Islet of Langerhans (tissue), 1 donor: ENCODE measurements at regions not wholly inside any gene's neighbourhood (a gene's known extent, or its start where the extent isn't known, plus 50 kb on each side); places are given as distances from the start of the nearest gene placed in this dataset.

Source experiments
- FAIRE-seq: peaks from one replicate; lab custom pipeline; 2011; peaks lifted over from hg19 to GRCh38; lab: Jason Lieb, UNC

DNA sequence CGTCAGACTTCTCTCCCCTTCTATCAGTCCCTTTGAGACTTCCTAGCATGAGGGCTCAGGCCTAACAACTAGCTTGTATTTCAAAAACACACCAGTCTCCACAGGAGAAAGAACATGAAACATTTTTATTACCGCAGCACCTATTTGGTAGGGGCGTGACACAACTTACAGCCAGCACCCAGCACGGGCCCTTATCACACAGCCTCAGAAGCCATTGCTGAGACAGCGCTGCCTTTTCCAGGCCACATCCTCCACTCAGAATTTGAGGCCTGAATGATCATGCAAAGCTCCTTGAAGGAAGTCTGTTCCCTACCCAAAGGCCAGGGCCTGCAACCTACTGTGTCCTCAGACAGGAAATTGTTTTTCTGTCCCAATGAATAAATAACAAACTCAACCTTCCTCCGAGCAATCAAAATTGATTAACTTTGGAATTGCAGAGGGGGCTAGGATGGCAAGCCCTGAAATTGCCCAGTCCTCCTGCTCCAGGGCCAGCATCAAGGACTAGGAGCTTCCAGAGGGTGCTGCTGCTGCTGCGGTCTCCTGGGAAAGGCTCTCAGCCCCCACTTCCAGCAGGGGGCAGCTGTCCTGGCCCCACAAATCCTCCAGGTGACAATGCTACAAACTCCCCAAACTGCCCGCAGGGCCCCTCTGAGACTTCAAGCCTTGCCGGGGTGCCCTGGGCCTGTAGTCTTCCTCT, 94.3 kb upstream of the GALNT2 start:
- FAIRE-seq: no peak

GRCh38 chr1:229973297-229973612, 93.8 kb upstream of the GALNT2 start:
- no peak for FAIRE-seq

DNA sequence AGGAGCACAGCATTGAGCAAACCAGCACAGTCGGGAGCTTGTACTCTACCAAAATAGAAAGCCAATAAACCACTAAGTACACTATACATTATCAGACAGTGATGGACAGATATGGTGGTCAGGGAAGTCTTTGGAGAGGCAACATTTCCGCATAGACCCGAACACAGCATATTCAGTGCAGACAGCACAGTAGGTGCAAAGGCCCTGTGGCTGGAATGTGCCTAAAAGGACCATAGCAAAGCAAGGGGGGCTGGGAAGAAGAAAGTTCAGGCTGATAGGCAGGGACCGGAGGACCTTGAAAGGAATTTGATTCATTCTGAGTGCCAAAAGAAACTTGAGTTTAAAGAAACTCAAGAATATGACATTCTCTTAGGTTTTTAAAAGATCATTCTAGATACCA, 92.0 kb upstream of the GALNT2 start:
- FAIRE-seq: no peak

GRCh38 chr1:229980009-229980408, 87.0 kb upstream of the GALNT2 start:
- FAIRE-seq: no peak

GRCh38 chr1:229981736-229982135, 85.3 kb upstream of the GALNT2 start:
- no peak for FAIRE-seq

DNA sequence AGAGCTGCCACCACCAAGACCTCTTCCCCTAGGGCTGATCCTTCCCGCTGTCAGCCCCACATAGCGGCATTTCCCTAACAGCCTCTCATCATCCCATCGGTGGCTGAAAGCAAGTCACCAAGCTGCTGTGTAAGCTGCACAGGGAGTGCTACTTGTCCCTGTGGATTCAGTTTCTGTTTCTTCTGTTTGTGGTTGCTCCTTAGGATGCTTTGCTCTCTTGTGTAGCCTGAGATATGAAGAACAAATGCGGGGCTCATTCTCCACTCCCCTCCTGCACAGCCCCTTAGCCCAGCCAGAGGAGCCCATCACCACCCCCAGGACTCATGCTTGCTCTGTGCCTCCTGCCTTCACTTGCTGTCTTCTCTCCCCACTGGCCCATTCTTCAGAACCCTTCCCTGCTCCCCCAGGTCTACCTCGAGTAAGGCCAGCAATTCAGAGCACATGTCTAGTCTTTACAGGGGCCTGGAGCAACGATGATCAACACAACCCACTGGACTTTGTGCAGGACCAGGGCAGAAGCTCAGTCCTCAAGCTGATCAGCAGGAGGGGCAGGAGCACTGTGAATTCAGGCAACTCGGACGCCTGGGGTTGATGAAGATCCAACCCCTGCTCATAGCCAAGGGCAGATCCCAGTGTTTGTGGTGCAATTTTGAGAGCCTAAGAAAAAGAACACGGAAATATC, 82.6 kb upstream of the GALNT2 start:
- FAIRE-seq: no peak

GRCh38 chr1:229984992-229985612, 81.9 kb upstream of the GALNT2 start:
- no peak for FAIRE-seq

GRCh38 chr1:229985613-229986010, 81.4 kb upstream of the GALNT2 start:
- no peak for FAIRE-seq

GRCh38 chr1:229986737-229987337, 80.2 kb upstream of the GALNT2 start:
- FAIRE-seq: no peak

GRCh38 chr1:229987953-229988352, 79.1 kb upstream of the GALNT2 start:
- no peak for FAIRE-seq

DNA sequence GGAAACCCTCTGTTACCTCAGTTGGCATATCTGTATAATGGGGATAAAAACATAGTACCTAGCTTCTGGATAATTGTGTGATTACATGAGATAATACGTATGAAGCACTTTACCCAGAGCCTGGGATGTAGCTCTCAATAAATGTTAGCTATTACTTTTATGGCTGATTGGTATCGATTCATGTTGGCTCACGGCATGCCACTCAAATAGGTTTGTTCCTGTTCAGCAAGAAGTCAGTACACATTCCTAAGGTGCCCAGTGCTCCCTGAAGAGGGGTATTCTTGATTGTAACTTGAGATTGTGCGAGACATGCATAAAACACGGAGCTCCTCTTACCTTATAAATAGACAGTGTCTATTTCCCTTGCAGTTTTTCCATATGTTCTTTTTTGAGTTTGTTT, 78.5 kb upstream of the GALNT2 start:
- no peak for FAIRE-seq

GRCh38 chr1:229989591-229990248, 77.3 kb upstream of the GALNT2 start:
- FAIRE-seq: no peak

DNA sequence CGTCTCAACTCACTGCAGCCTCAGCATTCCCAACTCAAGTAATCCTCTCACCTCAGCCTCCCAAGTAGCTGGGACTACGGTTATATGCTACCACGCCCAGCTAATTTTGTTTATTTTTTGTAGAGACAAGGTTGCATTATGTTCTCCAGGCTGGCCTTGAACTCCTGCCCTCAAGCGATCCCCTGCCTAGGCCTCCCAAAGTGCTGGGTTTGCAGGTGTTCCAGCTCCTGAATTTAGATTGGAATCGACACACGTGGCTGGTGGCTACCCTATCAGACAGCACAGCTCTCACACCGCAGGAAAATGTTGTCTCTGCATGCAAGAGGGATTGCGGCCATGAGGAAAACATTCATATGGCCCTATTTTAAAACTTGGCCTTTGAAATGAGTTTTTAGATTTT, 76.7 kb upstream of the GALNT2 start:
- no peak for FAIRE-seq

DNA sequence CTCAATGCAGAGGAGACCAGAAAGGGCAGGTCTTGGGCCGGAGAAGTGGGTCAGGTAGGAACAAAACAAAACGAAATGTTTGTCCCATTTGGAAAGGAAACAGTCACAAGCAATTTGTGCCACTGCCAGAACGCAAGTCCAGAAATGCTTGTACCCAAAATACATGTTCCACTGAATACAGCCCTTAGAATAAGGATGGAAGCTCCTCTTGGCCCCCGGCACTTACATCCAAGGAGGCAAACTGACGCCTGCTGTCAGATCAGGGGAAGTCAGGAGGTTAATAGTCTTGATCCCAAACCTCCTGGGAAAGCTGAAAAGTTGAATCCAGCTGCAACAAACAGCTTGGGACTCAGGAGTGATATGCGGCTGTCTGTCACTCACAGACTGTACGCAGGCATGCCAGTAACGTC, 75.9 kb upstream of the GALNT2 start:
- no peak for FAIRE-seq

DNA sequence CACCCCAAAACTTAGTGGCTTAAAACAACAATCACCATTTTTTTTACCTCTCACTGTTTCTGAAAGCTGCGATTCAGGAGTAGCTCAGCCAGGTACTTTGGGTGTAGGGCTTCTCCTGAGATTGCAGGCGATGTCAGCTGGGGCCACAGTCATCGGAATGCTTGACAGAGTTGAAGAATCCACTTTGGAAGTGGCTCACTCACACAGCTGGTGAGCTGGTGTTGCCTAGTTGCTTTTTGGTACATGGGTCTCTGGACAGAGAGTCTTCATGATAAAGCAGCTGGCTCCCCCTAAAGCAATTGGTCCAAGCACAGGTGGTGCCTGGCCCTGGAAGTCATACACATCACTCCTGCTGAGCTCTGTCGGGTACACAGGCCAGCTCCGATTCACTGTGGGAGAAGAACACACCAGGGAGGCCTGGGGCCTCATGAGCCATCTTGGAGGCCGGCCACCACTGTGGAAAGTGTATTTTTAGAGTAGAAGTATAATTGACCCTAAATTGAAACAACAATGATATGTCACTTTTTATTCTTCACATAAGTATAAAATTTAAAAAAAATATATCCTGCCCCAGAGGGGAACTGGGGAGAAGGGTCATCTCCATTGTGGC, 75.2 kb upstream of the GALNT2 start:
- no peak for FAIRE-seq

- FAIRE-seq: no peak
These were observed 74.0 kb upstream of the GALNT2 start for GRCh38 chr1:229993060-229993459.

GRCh38 chr1:229993894-229994293, 73.1 kb upstream of the GALNT2 start:
- FAIRE-seq: no peak

GRCh38 chr1:229999004-229999670, 67.9 kb upstream of the GALNT2 start:
- no peak for FAIRE-seq

DNA sequence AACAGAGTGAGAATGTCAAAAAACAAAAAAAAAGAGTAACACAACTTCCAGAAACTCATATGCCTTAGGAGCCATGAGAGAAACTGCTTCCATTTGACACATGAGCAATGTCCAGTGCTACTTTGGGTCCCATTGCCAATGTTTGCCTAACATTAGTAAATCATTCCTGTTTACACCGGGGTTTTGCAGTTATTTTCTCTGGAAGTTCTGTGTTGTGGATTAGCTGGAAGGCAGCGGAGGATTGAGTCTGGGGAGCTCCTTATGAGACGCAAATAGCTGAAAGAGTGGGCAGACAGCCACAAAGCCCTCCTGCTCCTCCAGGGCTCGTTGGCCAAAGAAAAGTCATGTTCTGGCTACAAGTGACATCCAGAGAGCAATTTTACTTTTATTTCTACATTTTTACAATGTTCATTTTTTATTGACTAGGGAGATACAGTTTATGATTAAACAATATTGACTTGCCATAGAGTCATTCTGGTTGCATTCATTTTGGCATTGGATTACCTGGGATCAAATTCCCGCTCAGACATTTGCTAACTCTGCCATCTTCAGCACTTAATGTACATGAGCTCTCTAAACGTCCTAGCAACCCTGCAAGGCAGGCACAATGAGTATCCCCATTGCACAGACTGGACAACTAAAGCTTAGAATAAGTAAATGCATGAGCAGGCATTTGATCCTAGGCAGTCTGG, 66.4 kb upstream of the GALNT2 start:
- FAIRE-seq: no peak

GRCh38 chr1:230002164-230002803, 64.8 kb upstream of the GALNT2 start:
- no peak for FAIRE-seq

- no peak for FAIRE-seq
These were observed 63.6 kb upstream of the GALNT2 start for GRCh38 chr1:230003409-230003808.
